ENCODE measurements at regions not wholly inside any gene's neighbourhood (a gene's known extent, or its start where the extent isn't known, plus 50 kb on each side); places are given as distances from the start of the nearest gene placed in this dataset.

- TF ChIP-seq POLR2AphosphoS2 (IDR thresholded peaks at IDR 0.05; ENCODE audit: low read depth, low read length) (no peak), NKRF (conservative IDR thresholded peaks at IDR 0.05) (no peak), SUZ12 (IDR thresholded peaks at IDR 0.05; ENCODE audit: unreplicated experiment) (no peak), USF2 (IDR thresholded peaks at IDR 0.05; ENCODE audit: borderline replicate concordance, low read depth, low read length) (no peak), CTCF (IDR thresholded peaks at IDR 0.05 in 2 of 3, conservative IDR thresholded peaks at IDR 0.05 in 1 of 3; ENCODE audit: control insufficient read depth in 2 of 3, extremely low read depth in 1 of 3, insufficient read depth in 1 of 3, low read depth in 3 of 3, low read length in 3 of 3) (no peak), HDGF (IDR thresholded peaks at IDR 0.05) (no peak), EED (IDR thresholded peaks at IDR 0.05; ENCODE audit: low read depth) (no peak), BRCA1 (IDR thresholded peaks at IDR 0.05; ENCODE audit: low read depth, low read length) (no peak), CREB1 (IDR thresholded peaks at IDR 0.05; ENCODE audit: low read depth) (no peak), MXI1 (IDR thresholded peaks at IDR 0.05; ENCODE audit: low read depth, low read length) (no peak), KDM1A (IDR thresholded peaks at IDR 0.05; ENCODE audit: borderline replicate concordance) (no peak), RCOR1 (conservative IDR thresholded peaks at IDR 0.05; ENCODE audit: low read depth, low read length) (no peak), EP300 (IDR thresholded peaks at IDR 0.05; ENCODE audit: borderline replicate concordance in 1 of 2, control insufficient read depth in 1 of 2, low read depth in 2 of 2, low read length in 2 of 2) (no peak)
These were observed 460.2 kb upstream of the BTBD3 start for GRCh38 chr20:11457488-11457887.

Data from GM12878 (cell line).